ENCODE measurements at regions not wholly inside any gene's neighbourhood (a gene's known extent, or its start where the extent isn't known, plus 50 kb on each side); places are given as distances from the start of the nearest gene placed in this dataset.
A peak's percentile ranks its signal among the peaks of the same experiment; 100 is the strongest.
"Not testable (repeated sequence)": the region's sequence is repeated elsewhere in the genome, so short reads cannot be mapped to it uniquely, and the experiment has no call there.

GRCh38 chr14:34381304-34381703, 80.7 kb downstream of the SPTSSA start:
- not testable (repeated sequence) for DNase-seq

GRCh38 chr14:34380471-34380845, 81.6 kb downstream of the SPTSSA start:
- DNase-seq, result no peak

- DNase-seq, result no peak
These were observed 82.1 kb downstream of the SPTSSA start for GRCh38 chr14:34379816-34380470.

GRCh38 chr14:34376649-34377267, 85.3 kb downstream of the SPTSSA start:
- DNase-seq, result no peak

- DNase-seq, result no peak
These were observed 86.9 kb downstream of the SPTSSA start for GRCh38 chr14:34374998-34375740.

GRCh38 chr14:34373191-34373590, 88.8 kb downstream of the SPTSSA start:
- DNase-seq, result no peak

GRCh38 chr14:34372786-34373185, 89.3 kb downstream of the SPTSSA start:
- DNase-seq, result no peak

GRCh38 chr14:34369648-34370030, 92.4 kb downstream of the SPTSSA start:
- DNase-seq, result no peak

GRCh38 chr14:34368971-34369647, 92.9 kb downstream of the SPTSSA start:
- DNase-seq, result no peak

- no peak for DNase-seq
These were observed 93.7 kb downstream of the SPTSSA start for GRCh38 chr14:34368115-34368970.

GRCh38 chr14:34365309-34365915, 96.6 kb downstream of the SPTSSA start:
- DNase-seq, result peak; percentile 26

- no peak for DNase-seq
These were observed 97.8 kb downstream of the SPTSSA start for GRCh38 chr14:34364201-34364600.

- DNase-seq, result no peak
These were observed 98.3 kb downstream of the SPTSSA start for GRCh38 chr14:34363733-34364134.

- no peak for DNase-seq
These were observed 99.3 kb downstream of the SPTSSA start for GRCh38 chr14:34362641-34363251.

GRCh38 chr14:34361504-34362011, 100.5 kb downstream of the SPTSSA start:
- no peak for DNase-seq

GRCh38 chr14:34359420-34360117, 102.5 kb downstream of the SPTSSA start:
- DNase-seq, result no peak

GRCh38 chr14:34356264-34356654, 105.8 kb downstream of the SPTSSA start:
- DNase-seq, result no peak

- DNase-seq, result peak; percentile 53
These were observed 106.3 kb downstream of the SPTSSA start for GRCh38 chr14:34355584-34356263.

GRCh38 chr14:34354556-34354955, 107.5 kb downstream of the SPTSSA start:
- no peak for DNase-seq

- no peak for DNase-seq
These were observed 111.1 kb downstream of the SPTSSA start for GRCh38 chr14:34350903-34351302.
